ENCODE measurements at regions not wholly inside any gene's neighbourhood (a gene's known extent, or its start where the extent isn't known, plus 50 kb on each side); places are given as distances from the start of the nearest gene placed in this dataset.

- DNase-seq (ENCODE audit: low spot score): no peak
Measured at GRCh38 chr7:88700725-88701124, 58.8 kb upstream of the ZNF804B start.

GRCh38 chr7:88694207-88694606 is 65.3 kb upstream of the ZNF804B start:
- DNase-seq (ENCODE audit: low spot score): no peak

GRCh38 chr7:88693131-88693530 is 66.4 kb upstream of the ZNF804B start:
- DNase-seq (ENCODE audit: low spot score): no peak

- no peak for DNase-seq (ENCODE audit: low spot score)
Measured at GRCh38 chr7:88692493-88692892, 67.0 kb upstream of the ZNF804B start.

GRCh38 chr7:88689821-88690220 is 69.7 kb upstream of the ZNF804B start:
- DNase-seq (ENCODE audit: low spot score): no peak

DNA sequence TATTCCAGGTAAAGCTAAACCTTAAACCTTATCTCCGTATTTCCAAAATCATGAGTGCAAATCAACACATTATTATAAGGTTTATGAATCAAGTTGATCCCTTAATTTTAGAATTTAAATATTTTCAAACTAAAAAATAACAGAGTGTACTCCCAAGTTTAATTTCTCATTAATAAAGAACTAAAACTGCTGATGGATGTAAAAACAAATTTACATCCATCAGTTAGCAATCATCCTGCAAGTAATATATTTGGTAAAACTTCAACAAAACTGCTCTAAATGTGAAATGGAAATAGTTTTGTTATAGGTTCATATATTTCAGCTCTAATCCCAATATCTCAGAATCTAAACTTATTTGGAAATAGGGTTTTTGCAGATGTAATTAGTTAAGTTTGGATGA is 71.3 kb upstream of the ZNF804B start:
- DNase-seq (ENCODE audit: low spot score): no peak

DNA sequence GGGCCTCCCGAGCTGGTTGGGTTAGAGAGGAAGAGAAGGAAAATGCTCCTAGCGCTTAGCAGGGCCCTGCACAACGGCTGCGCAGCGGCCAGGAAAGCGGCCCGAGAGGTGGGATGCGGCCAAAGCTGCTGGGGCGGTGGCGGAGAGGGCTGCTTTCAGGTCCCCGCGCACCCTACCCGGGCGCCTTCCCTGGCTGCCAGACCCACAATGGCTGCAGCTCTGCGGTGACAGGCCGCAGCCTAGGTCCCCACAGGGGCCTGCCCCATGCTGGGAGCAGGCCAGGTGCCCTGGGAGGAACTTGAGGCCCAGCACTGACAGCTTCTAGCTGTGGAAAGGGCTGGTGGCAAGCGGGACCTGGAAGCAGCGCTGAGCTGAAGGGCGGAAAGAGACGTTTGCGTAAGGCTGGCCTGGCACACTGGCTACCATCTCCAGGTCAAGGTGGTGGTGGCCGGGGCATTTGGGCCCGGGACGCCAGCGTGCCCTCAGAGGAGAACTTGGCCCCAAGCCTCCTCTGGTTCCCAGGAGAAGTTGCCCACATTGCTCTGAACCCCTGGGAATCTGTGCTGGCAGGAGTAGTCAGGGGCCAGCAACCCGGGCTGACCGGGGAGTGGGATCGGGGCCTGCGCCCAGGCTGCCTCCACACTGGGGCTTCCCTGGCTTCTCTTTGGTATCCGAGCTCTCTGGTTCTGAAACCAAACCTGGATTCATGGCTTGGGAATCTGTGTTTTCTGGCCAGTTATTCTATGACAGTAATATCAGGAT is 72.9 kb upstream of the ZNF804B start:
- no peak for DNase-seq (ENCODE audit: low spot score)

GRCh38 chr7:88681682-88682081 is 77.8 kb upstream of the ZNF804B start:
- DNase-seq (ENCODE audit: low spot score): no peak

DNA sequence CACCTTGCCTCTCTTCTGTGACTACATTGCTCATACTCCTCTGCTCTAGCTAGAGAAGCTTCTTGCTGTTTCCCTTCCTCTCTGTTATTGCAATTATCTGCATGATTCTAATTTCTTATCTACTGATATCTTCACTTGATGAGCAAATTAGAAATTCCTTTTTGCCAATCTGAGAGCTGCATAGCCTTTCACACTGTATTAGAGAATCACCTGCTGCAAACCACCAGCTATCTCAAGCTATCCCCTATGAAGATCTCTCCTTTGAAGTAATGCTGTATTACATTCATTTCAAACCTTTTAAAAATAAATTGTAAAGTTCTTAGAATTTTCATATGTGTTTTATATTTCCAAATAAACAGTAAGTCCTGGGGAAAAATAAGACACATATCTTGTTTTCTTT is 89.0 kb upstream of the ZNF804B start:
- DNase-seq (ENCODE audit: low spot score): no peak

DNA sequence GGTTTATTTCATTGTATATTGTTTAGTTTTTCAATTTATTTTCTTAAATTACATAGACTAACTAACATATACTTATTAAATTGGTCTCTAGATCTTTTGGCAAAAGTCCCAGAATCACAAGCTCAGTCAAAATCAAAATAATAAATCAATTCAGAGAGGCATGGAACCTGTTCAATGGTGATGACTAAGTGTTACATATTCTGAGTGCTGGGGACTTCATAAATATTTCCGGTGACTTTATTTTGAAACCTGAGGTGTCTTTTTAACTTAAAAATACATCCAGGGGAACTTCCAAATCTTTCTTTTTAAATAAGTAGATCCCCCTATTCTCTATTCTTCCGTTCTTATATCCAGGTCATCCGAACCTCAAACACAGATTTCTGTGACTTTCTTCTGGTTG is 89.6 kb upstream of the ZNF804B start:
- no peak for DNase-seq (ENCODE audit: low spot score)

GRCh38 chr7:88668591-88668990 is 90.9 kb upstream of the ZNF804B start:
- no peak for DNase-seq (ENCODE audit: low spot score)

- no peak for DNase-seq (ENCODE audit: low spot score)
Measured at GRCh38 chr7:88666626-88667025, 92.9 kb upstream of the ZNF804B start.

- no peak for DNase-seq (ENCODE audit: low spot score)
Measured at GRCh38 chr7:88665892-88666514, 93.5 kb upstream of the ZNF804B start.

GRCh38 chr7:88664630-88665233 is 94.8 kb upstream of the ZNF804B start:
- DNase-seq (ENCODE audit: low spot score): peak; percentile 82

DNA sequence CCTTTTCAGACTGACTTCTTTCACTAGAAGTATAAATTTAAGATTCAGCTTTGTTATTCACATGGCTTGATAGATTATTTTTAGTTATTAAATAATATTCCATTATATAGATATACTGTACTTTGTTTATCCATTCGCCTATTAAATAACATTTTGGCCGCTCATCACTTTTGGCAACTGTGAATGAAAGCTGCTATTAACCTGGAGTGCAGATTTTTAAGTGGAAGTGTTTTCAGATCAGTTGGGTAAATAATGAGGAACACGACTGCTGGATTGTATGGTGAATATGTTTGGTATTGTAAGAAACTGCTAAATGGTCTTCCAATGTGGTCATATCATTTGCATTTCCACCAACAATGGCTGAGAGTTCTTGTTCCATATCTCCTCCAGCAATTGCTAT is 97.6 kb upstream of the ZNF804B start:
- no peak for DNase-seq (ENCODE audit: low spot score)

- DNase-seq (ENCODE audit: low spot score): no peak
Measured at GRCh38 chr7:88647825-88648224, 111.7 kb upstream of the ZNF804B start.

GRCh38 chr7:88638583-88638982 is 120.9 kb upstream of the ZNF804B start:
- DNase-seq (ENCODE audit: low spot score): no peak

GRCh38 chr7:88637795-88638194 is 121.7 kb upstream of the ZNF804B start:
- DNase-seq (ENCODE audit: low spot score): no peak

DNA sequence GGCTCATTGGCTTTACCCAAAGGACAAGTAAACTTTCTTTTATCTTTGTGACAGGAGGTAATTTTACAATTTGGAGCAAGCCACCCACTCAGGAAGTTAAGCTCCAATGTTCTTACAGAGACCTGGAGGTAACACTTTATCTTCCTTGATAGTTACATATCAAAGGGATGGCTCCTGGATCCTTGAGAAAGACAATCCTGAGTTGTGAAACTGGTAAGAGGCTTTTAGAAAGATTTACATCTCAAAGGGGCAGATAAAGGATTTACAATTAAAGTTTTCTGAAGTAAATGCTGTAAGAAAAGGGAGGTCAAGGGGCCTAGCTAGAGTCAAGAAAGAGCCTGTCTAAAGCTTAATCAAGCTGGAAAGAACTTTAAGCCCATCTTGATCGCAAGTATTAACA is 124.4 kb upstream of the ZNF804B start:
- no peak for DNase-seq (ENCODE audit: low spot score)

DNA sequence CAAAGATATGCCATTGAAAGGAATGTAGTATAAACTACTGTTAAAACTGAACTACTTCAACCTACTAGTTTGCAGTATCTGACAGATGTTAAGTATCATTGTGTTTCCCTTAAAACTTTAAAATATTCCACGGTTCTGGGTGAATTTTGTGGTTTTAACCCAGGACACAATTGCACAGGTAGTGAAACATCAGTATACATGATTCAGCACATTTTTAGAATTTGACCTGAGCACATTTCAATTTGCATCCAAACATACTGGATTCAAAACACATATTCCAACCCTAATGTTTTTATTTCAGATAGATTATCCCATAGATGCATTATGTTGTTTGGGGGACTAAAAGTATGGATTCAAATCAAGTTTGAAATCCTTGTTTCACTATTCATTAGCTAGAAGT is 129.9 kb upstream of the ZNF804B start:
- no peak for DNase-seq (ENCODE audit: low spot score)

- DNase-seq (ENCODE audit: low spot score): no peak
Measured at GRCh38 chr7:88628363-88629085, 131.0 kb upstream of the ZNF804B start.

- DNase-seq (ENCODE audit: low spot score): no peak
Measured at GRCh38 chr7:88617185-88617584, 142.3 kb upstream of the ZNF804B start.

DNA sequence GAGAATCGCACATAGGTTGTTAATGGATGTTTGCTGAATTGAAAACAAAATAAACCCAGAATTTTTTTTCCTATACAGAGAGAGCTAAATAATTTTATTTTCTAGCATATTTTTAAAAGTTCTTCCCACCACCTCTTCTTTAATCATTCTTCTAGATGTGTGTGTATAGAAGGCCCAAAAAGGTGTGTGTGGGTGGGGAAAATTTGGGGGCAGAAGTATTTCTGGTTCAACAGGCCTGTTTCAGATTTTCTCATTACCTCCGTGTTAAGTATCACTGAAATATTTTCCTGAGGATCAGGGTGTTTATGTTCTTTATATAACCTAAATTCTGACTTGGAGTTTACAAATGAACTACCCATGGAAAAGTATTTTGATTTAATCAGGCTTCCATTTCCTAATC is 144.2 kb upstream of the ZNF804B start:
- DNase-seq (ENCODE audit: low spot score): no peak

All from RKO (cell line).